ENCODE measurements at regions not wholly inside any gene's neighbourhood (a gene's known extent, or its start where the extent isn't known, plus 50 kb on each side); places are given as distances from the start of the nearest gene placed in this dataset.

GRCh38 chr1:187933562-187934419 lies 1105.0 kb downstream of the PLA2G4A start:
- TF ChIP-seq CTCF (IDR thresholded peaks at IDR 0.05; ENCODE audit: low read length) (no peak), EZH2 (IDR thresholded peaks at IDR 0.05; ENCODE audit: borderline replicate concordance, low read length) (no peak)
